ENCODE measurements at regions not wholly inside any gene's neighbourhood (a gene's known extent, or its start where the extent isn't known, plus 50 kb on each side); places are given as distances from the start of the nearest gene placed in this dataset.
"Not testable (repeated sequence)": the region's sequence is repeated elsewhere in the genome, so short reads cannot be mapped to it uniquely, and the experiment has no call there.

GRCh38 chr5:12080761-12081160 is 176.5 kb upstream of the CTNND2 start:
- no peak for DNase-seq

GRCh38 chr5:12078286-12078685 is 174.0 kb upstream of the CTNND2 start:
- not testable (repeated sequence) for DNase-seq

- no peak for DNase-seq
Observed at GRCh38 chr5:12073426-12073825, 169.2 kb upstream of the CTNND2 start.

- no peak for DNase-seq
Observed at GRCh38 chr5:12072441-12072840, 168.2 kb upstream of the CTNND2 start.

GRCh38 chr5:12071455-12071854 is 167.2 kb upstream of the CTNND2 start:
- DNase-seq, result no peak

- no peak for DNase-seq
Observed at GRCh38 chr5:12023614-12024241, 119.5 kb upstream of the CTNND2 start.

- DNase-seq, result no peak
Observed at GRCh38 chr5:12022444-12022843, 118.2 kb upstream of the CTNND2 start.

GRCh38 chr5:12019306-12019705 is 115.1 kb upstream of the CTNND2 start:
- no peak for DNase-seq

GRCh38 chr5:12017007-12017406 is 112.8 kb upstream of the CTNND2 start:
- DNase-seq, result no peak

- DNase-seq, result no peak
Observed at GRCh38 chr5:12016159-12016746, 112.0 kb upstream of the CTNND2 start.

- no peak for DNase-seq
Observed at GRCh38 chr5:12013351-12013750, 109.1 kb upstream of the CTNND2 start.

GRCh38 chr5:12003680-12004079 is 99.4 kb upstream of the CTNND2 start:
- DNase-seq, result no peak

- DNase-seq, result no peak
Observed at GRCh38 chr5:11998397-11998796, 94.2 kb upstream of the CTNND2 start.

GRCh38 chr5:11997942-11998341 is 93.7 kb upstream of the CTNND2 start:
- DNase-seq, result no peak

GRCh38 chr5:11992518-11992917 is 88.3 kb upstream of the CTNND2 start:
- DNase-seq, result no peak

GRCh38 chr5:11985993-11986392 is 81.7 kb upstream of the CTNND2 start:
- DNase-seq, result no peak

GRCh38 chr5:11984196-11984595 is 80.0 kb upstream of the CTNND2 start:
- DNase-seq, result no peak

GRCh38 chr5:11981986-11982385 is 77.7 kb upstream of the CTNND2 start:
- DNase-seq, result no peak

GRCh38 chr5:11977904-11978303 is 73.7 kb upstream of the CTNND2 start:
- DNase-seq, result no peak

GRCh38 chr5:11973469-11973868 is 69.2 kb upstream of the CTNND2 start:
- DNase-seq, result no peak

- DNase-seq, result no peak
Observed at GRCh38 chr5:11963227-11963626, 59.0 kb upstream of the CTNND2 start.

GRCh38 chr5:11962122-11962521 is 57.9 kb upstream of the CTNND2 start:
- no peak for DNase-seq

- no peak for DNase-seq
Observed at GRCh38 chr5:11958321-11958720, 54.1 kb upstream of the CTNND2 start.

- no peak for DNase-seq
Observed at GRCh38 chr5:11955331-11955730, 51.1 kb upstream of the CTNND2 start.

All from T1000 (cell line).